ENCODE measurements at regions not wholly inside any gene's neighbourhood (a gene's known extent, or its start where the extent isn't known, plus 50 kb on each side); places are given as distances from the start of the nearest gene placed in this dataset.

DNA sequence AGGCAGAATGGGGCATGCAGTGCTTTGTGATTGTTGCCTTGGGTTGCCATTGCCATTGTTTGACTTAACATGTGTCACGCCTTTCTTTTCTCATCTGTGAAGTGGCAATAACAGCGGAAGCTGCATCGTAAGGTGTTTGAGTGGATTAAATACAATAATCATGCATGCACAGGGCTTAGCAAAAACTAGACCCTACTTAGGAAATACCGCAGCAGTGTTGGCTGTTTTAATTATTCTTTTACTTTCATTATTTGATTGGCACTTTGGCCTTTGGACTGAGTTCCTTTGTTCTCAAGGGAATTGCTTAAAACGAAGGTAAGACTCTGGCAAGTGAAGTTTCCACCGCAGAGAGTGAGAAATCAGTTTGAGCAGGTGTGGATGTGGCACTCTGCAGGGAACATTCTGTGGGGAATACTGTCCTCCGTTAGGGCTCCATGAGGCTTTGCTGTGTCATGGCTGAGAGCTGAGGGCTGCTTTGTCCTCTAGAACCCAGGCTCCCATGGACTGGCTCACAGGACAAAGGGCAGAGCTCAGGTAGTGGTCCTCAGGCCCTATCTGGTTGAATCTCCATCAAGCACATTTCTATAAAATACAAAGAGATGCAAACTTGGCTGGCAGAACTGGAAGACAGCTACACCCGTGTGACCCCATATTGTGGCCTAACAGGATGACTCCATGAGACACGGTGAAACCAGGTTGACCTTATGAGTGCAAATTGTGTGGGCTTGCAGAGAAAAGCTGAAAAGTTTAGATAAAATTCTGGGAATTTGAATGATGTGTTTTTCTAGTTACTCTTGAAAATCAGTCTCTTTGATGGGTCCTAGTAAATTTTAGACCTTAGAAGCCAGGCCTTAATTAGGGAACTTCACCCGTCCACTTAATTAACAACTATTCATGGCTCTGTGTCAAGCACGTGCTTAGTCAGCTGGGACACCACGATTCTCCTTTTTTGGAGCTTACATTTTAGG lies 407.2 kb downstream of the KCNRG start:
- TF ChIP-seq, protein P1, sequence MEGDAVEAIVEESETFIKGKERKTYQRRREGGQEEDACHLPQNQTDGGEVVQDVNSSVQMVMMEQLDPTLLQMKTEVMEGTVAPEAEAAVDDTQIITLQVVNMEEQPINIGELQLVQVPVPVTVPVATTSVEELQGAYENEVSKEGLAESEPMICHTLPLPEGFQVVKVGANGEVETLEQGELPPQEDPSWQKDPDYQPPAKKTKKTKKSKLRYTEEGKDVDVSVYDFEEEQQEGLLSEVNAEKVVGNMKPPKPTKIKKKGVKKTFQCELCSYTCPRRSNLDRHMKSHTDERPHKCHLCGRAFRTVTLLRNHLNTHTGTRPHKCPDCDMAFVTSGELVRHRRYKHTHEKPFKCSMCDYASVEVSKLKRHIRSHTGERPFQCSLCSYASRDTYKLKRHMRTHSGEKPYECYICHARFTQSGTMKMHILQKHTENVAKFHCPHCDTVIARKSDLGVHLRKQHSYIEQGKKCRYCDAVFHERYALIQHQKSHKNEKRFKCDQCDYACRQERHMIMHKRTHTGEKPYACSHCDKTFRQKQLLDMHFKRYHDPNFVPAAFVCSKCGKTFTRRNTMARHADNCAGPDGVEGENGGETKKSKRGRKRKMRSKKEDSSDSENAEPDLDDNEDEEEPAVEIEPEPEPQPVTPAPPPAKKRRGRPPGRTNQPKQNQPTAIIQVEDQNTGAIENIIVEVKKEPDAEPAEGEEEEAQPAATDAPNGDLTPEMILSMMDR (conservative IDR thresholded peaks at IDR 0.05), result no peak
- TF ChIP-seq EZH2 (IDR thresholded peaks at IDR 0.05; ENCODE audit: low read depth), result no peak

Data from PC-9 (cell line).